Peyer's patch (tissue), 4 donors: ENCODE measurements at regions not wholly inside any gene's neighbourhood (a gene's known extent, or its start where the extent isn't known, plus 50 kb on each side); places are given as distances from the start of the nearest gene placed in this dataset.

Experiments
- POLR2A ChIP-seq, 2 donors: fragments of 450-650 bp; IDR thresholded peaks; one replicate each; pipeline ENCODE4 v1.5.1; 2017; ENCODE audit warnings: antibody characterized with exemption in 2 of 2, mild to moderate bottlenecking in 2 of 2, moderate library complexity in 2 of 2
- TF ChIP-seq, protein P1 (sequence below), 6 experiments: fragments of 450-650 bp in 4 of 6; fragments of 200-600 bp in 2 of 6; sonication (generic) in 1 of 6; IDR thresholded peaks; one replicate each; pipeline ENCODE4 v1.5.1; 2017 to 2019; ENCODE audit warnings: antibody characterized with exemption in 6 of 6, mild to moderate bottlenecking in 3 of 6, moderate library complexity in 1 of 6

DNA sequence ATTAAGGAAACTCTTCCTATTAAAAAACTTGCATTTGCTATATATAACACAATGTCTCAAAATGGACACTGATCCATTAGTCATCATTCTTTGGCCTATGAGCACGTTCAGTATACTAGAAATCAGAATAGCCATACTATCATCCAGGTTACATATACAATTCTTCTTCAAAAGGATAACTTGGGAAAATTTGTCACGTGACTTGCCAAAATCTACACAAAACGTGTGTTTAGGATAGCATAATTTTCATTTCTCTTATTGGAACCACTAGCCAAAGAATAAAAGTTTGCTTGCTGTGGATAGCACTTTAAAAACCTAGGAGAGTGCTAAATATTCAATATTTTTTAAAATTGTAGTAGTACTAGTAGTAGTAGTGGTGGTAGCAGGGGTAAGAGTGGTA, 714.3 kb upstream of the FOXG1 start:
- TF ChIP-seq, protein P1, sequence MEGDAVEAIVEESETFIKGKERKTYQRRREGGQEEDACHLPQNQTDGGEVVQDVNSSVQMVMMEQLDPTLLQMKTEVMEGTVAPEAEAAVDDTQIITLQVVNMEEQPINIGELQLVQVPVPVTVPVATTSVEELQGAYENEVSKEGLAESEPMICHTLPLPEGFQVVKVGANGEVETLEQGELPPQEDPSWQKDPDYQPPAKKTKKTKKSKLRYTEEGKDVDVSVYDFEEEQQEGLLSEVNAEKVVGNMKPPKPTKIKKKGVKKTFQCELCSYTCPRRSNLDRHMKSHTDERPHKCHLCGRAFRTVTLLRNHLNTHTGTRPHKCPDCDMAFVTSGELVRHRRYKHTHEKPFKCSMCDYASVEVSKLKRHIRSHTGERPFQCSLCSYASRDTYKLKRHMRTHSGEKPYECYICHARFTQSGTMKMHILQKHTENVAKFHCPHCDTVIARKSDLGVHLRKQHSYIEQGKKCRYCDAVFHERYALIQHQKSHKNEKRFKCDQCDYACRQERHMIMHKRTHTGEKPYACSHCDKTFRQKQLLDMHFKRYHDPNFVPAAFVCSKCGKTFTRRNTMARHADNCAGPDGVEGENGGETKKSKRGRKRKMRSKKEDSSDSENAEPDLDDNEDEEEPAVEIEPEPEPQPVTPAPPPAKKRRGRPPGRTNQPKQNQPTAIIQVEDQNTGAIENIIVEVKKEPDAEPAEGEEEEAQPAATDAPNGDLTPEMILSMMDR (IDR thresholded peaks at IDR 0.05) = no peak
- TF ChIP-seq POLR2A (IDR thresholded peaks at IDR 0.05) = no peak
